ENCODE measurements at regions not wholly inside any gene's neighbourhood (a gene's known extent, or its start where the extent isn't known, plus 50 kb on each side); places are given as distances from the start of the nearest gene placed in this dataset.

DNA sequence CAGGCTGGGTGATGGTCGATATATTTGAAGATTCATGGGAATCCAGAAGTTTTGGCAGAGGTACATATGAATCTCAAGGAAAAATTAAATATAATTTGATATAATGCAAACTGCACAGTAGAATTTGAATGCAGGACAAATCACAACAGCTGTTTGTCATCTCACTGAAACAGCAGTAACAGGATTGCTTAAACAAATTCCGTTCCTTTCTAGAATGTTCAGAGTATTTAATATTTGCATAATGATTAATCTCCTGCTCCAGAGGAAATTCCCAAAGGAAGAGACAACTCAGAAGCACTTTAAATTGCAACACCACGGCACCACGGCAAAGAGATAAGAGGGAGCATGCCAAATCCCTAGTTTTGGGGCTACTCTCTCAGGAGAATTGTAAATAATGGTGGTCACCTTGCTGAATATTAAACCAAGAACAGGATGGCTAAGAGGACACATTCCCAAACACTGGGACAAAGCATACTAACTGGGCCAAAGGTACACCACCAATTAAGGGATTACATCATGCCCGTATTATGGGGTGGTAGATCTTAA, 67.8 kb upstream of the MAP4K3 start:
- TF ChIP-seq CTCF (IDR thresholded peaks at IDR 0.05; ENCODE audit: insufficient read depth, low read depth, low read length, missing control alignments) = no peak
- no peak overlapping the region for H3K4me3 ChIP-seq (ENCODE audit: low read depth, low read length)
- no peak for DNase-seq (ENCODE audit: low read depth)

DNA sequence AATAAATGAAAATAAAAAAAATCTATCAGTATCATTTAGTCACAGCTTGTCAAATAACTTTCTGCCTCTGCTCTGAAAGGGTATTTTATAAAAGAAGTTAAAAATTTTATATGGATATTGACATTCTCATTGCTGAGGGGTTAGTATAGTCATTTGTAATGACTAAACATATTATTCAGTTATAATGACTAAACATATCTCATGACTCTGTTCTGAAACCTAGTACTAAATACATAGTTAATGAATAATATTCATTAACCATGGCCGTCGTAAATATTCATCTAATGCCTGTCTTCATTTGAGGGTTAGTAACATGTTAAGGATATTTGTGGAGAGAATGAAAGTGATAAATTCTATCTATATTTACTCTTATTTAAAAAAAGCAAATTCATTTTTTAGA, 69.1 kb upstream of the MAP4K3 start:
- TF ChIP-seq CTCF (IDR thresholded peaks at IDR 0.05; ENCODE audit: insufficient read depth, low read depth, low read length, missing control alignments) = no peak
- H3K4me3 ChIP-seq (ENCODE audit: low read depth, low read length) = no peak overlapping the region
- no peak for DNase-seq (ENCODE audit: low read depth)

GRCh38 chr2:39508198-39508597, 71.1 kb upstream of the MAP4K3 start:
- no peak overlapping the region for H3K4me3 ChIP-seq (ENCODE audit: low read depth, low read length)
- no peak for DNase-seq (ENCODE audit: low read depth)
- no peak for TF ChIP-seq CTCF (IDR thresholded peaks at IDR 0.05; ENCODE audit: insufficient read depth, low read depth, low read length, missing control alignments)

GRCh38 chr2:39510140-39510539, 73.1 kb upstream of the MAP4K3 start:
- no peak for TF ChIP-seq CTCF (IDR thresholded peaks at IDR 0.05; ENCODE audit: insufficient read depth, low read depth, low read length, missing control alignments)
- no peak for DNase-seq (ENCODE audit: low read depth)
- H3K4me3 ChIP-seq (ENCODE audit: low read depth, low read length) = no peak overlapping the region

- no peak for DNase-seq (ENCODE audit: low read depth)
- TF ChIP-seq CTCF (IDR thresholded peaks at IDR 0.05; ENCODE audit: insufficient read depth, low read depth, low read length, missing control alignments) = no peak
- H3K4me3 ChIP-seq (ENCODE audit: low read depth, low read length) = no peak overlapping the region
These were observed 74.1 kb upstream of the MAP4K3 start for GRCh38 chr2:39511219-39511604.

GRCh38 chr2:39511605-39512433, 74.7 kb upstream of the MAP4K3 start:
- H3K4me3 ChIP-seq (ENCODE audit: low read depth, low read length) = no peak overlapping the region
- no peak for TF ChIP-seq CTCF (IDR thresholded peaks at IDR 0.05; ENCODE audit: insufficient read depth, low read depth, low read length, missing control alignments)
- DNase-seq (ENCODE audit: low read depth) = no peak

All from GM12865 (cell line).